B cell (primary cell): ENCODE measurements at regions not wholly inside any gene's neighbourhood (a gene's known extent, or its start where the extent isn't known, plus 50 kb on each side); places are given as distances from the start of the nearest gene placed in this dataset.

ENCODE experiments used
- ATAC-seq: fragments of 200-7000 bp; cut with Tn5 transposase; one replicate; pipeline ENCODE4 v1.10.0; 2021; ENCODE audit warnings: low read depth, mild to moderate bottlenecking, moderate number of reproducible peaks, moderate library complexity
- CTCF ChIA-PET: fragments of 350-600 bp; sonication (Branson Sonifier 250); formaldehyde crosslinking; loops from one replicate; lab custom pipeline; 2021; ENCODE audit warnings: antibody characterized with exemption, inconsistent platforms; lab: Charles Lee
- POLR2A ChIA-PET: fragments of 350-600 bp; sonication (Branson Sonifier 250); formaldehyde crosslinking; loops from one replicate; lab custom pipeline; 2021; ENCODE audit warnings: antibody characterized with exemption; lab: Charles Lee
- DNase-seq: peaks from one replicate; pipeline ENCODE4 v3.0.0; 2013
- H2AFZ ChIP-seq: 2 replicates; pipeline ENCODE4 v1.6.1; 2012; ENCODE audit warnings: mild to moderate bottlenecking, low read depth, low read length; ENCODE audit not compliant: insufficient read depth, poor library complexity, severe bottlenecking
- H3K27ac ChIP-seq, 2 donors: 1 replicate in 1 of 2; 2 replicates in 1 of 2; pipeline ENCODE4 v1.5.1; 2012 to 2013; ENCODE audit warnings: low read length in 2 of 2, mild to moderate bottlenecking in 2 of 2, moderate library complexity in 1 of 2
- H3K27me3 ChIP-seq, 4 experiments: fragments of 200-600 bp in 1 of 4; sonication (generic) in 1 of 4; replicated peaks in 1 of 4; 1 replicate in 2 of 4; 2 replicates in 2 of 4; pipeline versions ENCODE4 v1.6.1 to v1.7.0; 2013 to 2016; ENCODE audit warnings: low read length in 3 of 4, mild to moderate bottlenecking in 2 of 4, mixed read lengths in 1 of 4, moderate library complexity in 1 of 4; ENCODE audit not compliant: insufficient read depth in 4 of 4, control insufficient read depth in 3 of 4; ENCODE audit errors: control extremely low read depth in 1 of 4
- H3K36me3 ChIP-seq, 2 experiments: replicated peaks in 1 of 2; 1 replicate in 1 of 2; 2 replicates in 1 of 2; pipeline versions ENCODE4 v1.6.1 to v1.7.1; 2013; ENCODE audit warnings: low read length in 1 of 2; ENCODE audit not compliant: insufficient read depth in 2 of 2, control insufficient read depth in 1 of 2; ENCODE audit errors: control extremely low read depth in 1 of 2, extremely low read depth in 1 of 2
- H3K4me1 ChIP-seq, 2 donors: fragments of 200-600 bp in 1 of 2; sonication (generic) in 1 of 2; 1 replicate in 1 of 2; 2 replicates in 1 of 2; pipeline versions ENCODE4 v1.5.1 to v1.6.1; 2013 to 2017; ENCODE audit warnings: low read length in 2 of 2; ENCODE audit not compliant: control insufficient read depth in 2 of 2, insufficient read depth in 2 of 2
- H3K4me2 ChIP-seq: replicated peaks from 2 replicates; pipeline ENCODE3; 2012; ENCODE audit warnings: mild to moderate bottlenecking, low read depth, low read length; ENCODE audit not compliant: poor library complexity, severe bottlenecking
- H3K4me3 ChIP-seq, 5 experiments: fragments of 200-600 bp in 1 of 5; sonication (generic) in 1 of 5; 1 replicate in 3 of 5; 2 replicates in 2 of 5; pipeline versions ENCODE4 v1.5.1 to v1.7.0; 2011 to 2016; ENCODE audit warnings: low read length in 4 of 5, mild to moderate bottlenecking in 4 of 5, low read depth in 2 of 5, control low read depth in 1 of 5, moderate library complexity in 1 of 5; ENCODE audit not compliant: insufficient read depth in 1 of 5; ENCODE audit errors: control extremely low read depth in 1 of 5, extremely low read depth in 1 of 5
- H3K79me2 ChIP-seq: fragments of 200-600 bp; sonication (generic); one replicate; pipeline ENCODE4 v1.6.0; 2016; ENCODE audit warnings: low read length; ENCODE audit not compliant: control insufficient read depth, insufficient read depth
- H3K9ac ChIP-seq: fragments of 200-600 bp; sonication (generic); 2 replicates; pipeline ENCODE4 v1.6.1; 2017; ENCODE audit warnings: mild to moderate bottlenecking, low read length, moderate library complexity
- H3K9me3 ChIP-seq, 3 donors: one replicate each; pipeline versions ENCODE4 v1.6.1 to v1.7.1; 2013; ENCODE audit warnings: low read length in 2 of 3; ENCODE audit not compliant: control insufficient read depth in 2 of 3, insufficient read depth in 1 of 3; ENCODE audit errors: control extremely low read depth in 1 of 3
- H4K20me1 ChIP-seq: 2 replicates; pipeline ENCODE4 v1.6.0; 2012; ENCODE audit warnings: mild to moderate bottlenecking, low read length; ENCODE audit not compliant: insufficient read depth, control insufficient read depth, poor library complexity, severe bottlenecking
- H3K27ac Mint-ChIP-seq: one replicate; pipeline ENCODE4 v1.8.0; 2021; ENCODE audit warnings: mixed read lengths
- H3K27me3 Mint-ChIP-seq: one replicate; pipeline ENCODE4 v1.8.0; 2021; ENCODE audit warnings: mixed read lengths
- H3K4me1 Mint-ChIP-seq: one replicate; pipeline ENCODE4 v1.8.0; 2021; ENCODE audit warnings: mixed read lengths
- H3K4me3 Mint-ChIP-seq: one replicate; pipeline ENCODE4 v1.8.0; 2021; ENCODE audit warnings: mixed read lengths
- H3K9me3 Mint-ChIP-seq: one replicate; pipeline ENCODE4 v1.8.0; 2022; ENCODE audit warnings: mixed read lengths; ENCODE audit not compliant: insufficient read depth
- EZH2 ChIP-seq: IDR thresholded peaks from 2 replicates; pipeline ENCODE4 v1.6.1; 2012; ENCODE audit warnings: borderline replicate concordance, low read depth, mild to moderate bottlenecking, moderate library complexity, low read length; ENCODE audit not compliant: insufficient read depth, poor library complexity, severe bottlenecking
- WGBS: methylation state at CpG from one replicate; pipeline ENCODE4 v1.1.5; 2013; ENCODE audit warnings: missing lambda C conversion rate; ENCODE audit not compliant: insufficient coverage; 5-methylcytosine and 5-hydroxymethylcytosine counted together
- intact Hi-C: fragments of 100-400 bp; cut with micrococcal nuclease; formaldehyde crosslinking; loops from one replicate; pipeline ENCODE4 v1.10.0; 2022
- TF ChIP-seq, protein P1 (sequence below): fragments of 200-600 bp; IDR thresholded peaks from one replicate; pipeline ENCODE4 v1.8.0; 2022; ENCODE audit warnings: antibody characterized with exemption, mild to moderate bottlenecking

DNA sequence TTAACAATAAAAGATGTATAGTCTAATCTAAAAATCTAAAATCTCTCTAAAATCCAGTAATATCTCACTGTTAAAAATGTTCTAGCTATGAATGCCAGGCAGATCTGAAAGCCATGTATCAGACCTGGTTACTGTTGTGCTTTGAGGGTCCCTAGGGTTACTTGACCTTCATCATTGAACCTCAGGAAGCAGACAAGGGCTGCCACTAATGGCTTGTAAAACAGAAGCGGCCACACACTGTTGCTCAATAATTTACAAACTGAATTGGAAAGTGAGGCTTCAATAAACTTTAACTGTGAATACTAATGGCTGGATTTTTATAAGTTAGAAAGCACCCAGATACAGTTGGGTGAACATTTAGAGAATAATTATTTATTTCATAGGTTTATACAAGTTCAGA is 198.0 kb upstream of the RPS23 start:
- Histone ChIP-seq H3K9me3 (no peaks in the 10 kb centered on the region), H3K9ac (no peak overlapping the region), H3K4me1 (no peaks in the 10 kb centered on the region), H3K36me3 (no peaks in the 10 kb centered on the region), H2AFZ (no peak overlapping the region), H4K20me1 (no peaks in the 10 kb centered on the region), H3K4me2 (no peak overlapping the region), H3K27ac (no peak overlapping the region), H3K4me3 (no peak overlapping the region), H3K79me2 (no peaks in the 10 kb centered on the region), H3K27me3 (peaks cover 0 to 3% (median 0%) of the 10 kb centered on the region in 4 experiments)
- ChIA-PET CTCF (no interaction called here), POLR2A (no interaction called here)
- WGBS, result no CpG with 5 or more reads among the region's 1 CpG
- no peak for TF ChIP-seq EZH2
- TF ChIP-seq, protein P1, sequence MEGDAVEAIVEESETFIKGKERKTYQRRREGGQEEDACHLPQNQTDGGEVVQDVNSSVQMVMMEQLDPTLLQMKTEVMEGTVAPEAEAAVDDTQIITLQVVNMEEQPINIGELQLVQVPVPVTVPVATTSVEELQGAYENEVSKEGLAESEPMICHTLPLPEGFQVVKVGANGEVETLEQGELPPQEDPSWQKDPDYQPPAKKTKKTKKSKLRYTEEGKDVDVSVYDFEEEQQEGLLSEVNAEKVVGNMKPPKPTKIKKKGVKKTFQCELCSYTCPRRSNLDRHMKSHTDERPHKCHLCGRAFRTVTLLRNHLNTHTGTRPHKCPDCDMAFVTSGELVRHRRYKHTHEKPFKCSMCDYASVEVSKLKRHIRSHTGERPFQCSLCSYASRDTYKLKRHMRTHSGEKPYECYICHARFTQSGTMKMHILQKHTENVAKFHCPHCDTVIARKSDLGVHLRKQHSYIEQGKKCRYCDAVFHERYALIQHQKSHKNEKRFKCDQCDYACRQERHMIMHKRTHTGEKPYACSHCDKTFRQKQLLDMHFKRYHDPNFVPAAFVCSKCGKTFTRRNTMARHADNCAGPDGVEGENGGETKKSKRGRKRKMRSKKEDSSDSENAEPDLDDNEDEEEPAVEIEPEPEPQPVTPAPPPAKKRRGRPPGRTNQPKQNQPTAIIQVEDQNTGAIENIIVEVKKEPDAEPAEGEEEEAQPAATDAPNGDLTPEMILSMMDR, result no peak
- peaks cover 4% of the 10 kb centered on the region for H3K27me3 Mint-ChIP-seq
- DNase-seq, result no peak
- H3K9me3 Mint-ChIP-seq, result peaks cover 2% of the 10 kb centered on the region
- no peak overlapping the region for H3K4me3 Mint-ChIP-seq
- intact Hi-C loops, result no loop called here
- H3K4me1 Mint-ChIP-seq, result no peaks in the 10 kb centered on the region
- no peak for ATAC-seq
- H3K27ac Mint-ChIP-seq, result no peak overlapping the region

DNA sequence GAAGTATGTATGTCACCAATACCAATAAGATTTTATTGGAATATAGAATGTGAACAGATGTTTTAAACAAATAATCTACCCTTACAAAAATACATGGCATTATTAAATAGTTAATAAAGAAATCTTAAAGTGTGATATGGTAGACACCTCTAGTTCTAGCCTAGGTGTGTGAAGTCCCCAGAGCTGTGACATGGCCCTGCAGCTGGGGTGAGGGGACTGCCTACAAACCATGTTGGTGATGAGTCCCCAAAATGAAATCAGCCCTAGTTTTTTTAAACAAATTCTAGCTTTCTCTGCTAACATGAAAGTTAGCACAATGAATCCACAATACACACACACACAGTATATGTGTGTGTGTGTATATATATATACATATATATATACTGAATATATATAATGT is 195.1 kb upstream of the RPS23 start:
- ATAC-seq, result no peak
- intact Hi-C loops, result no loop called here

More for the DNA sequence above, 195.1 kb upstream of the RPS23 start:
- Mint-ChIP-seq H3K9me3 (peaks cover 2% of the 10 kb centered on the region), H3K4me3 (no peak overlapping the region), H3K27ac (no peak overlapping the region), H3K4me1 (no peaks in the 10 kb centered on the region), H3K27me3 (peaks cover 4% of the 10 kb centered on the region)
- Histone ChIP-seq H3K4me3 (no peak overlapping the region), H3K79me2 (no peaks in the 10 kb centered on the region), H3K27ac (no peak overlapping the region), H3K4me2 (no peak overlapping the region), H4K20me1 (no peaks in the 10 kb centered on the region), H3K4me1 (no peaks in the 10 kb centered on the region), H3K9me3 (no peaks in the 10 kb centered on the region), H2AFZ (no peak overlapping the region), H3K27me3 (peaks cover 0 to 3% (median 0%) of the 10 kb centered on the region in 4 experiments), H3K36me3 (no peaks in the 10 kb centered on the region), H3K9ac (no peak overlapping the region)
- TF ChIP-seq, protein P1, result no peak
- no peak for TF ChIP-seq EZH2
- no peak for DNase-seq
- CTCF ChIA-PET, result no interaction called here
- POLR2A ChIA-PET, result no interaction called here
